ENCODE measurements at regions not wholly inside any gene's neighbourhood (a gene's known extent, or its start where the extent isn't known, plus 50 kb on each side); places are given as distances from the start of the nearest gene placed in this dataset.

GRCh38 chr13:65159803-65160202, 2070.3 kb downstream of the PCDH9 start (continued):
- TF ChIP-seq, protein P1, sequence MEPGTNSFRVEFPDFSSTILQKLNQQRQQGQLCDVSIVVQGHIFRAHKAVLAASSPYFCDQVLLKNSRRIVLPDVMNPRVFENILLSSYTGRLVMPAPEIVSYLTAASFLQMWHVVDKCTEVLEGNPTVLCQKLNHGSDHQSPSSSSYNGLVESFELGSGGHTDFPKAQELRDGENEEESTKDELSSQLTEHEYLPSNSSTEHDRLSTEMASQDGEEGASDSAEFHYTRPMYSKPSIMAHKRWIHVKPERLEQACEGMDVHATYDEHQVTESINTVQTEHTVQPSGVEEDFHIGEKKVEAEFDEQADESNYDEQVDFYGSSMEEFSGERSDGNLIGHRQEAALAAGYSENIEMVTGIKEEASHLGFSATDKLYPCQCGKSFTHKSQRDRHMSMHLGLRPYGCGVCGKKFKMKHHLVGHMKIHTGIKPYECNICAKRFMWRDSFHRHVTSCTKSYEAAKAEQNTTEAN (CRISPR knock-in tag; IDR thresholded peaks at IDR 0.05) = no peak
- no peak for TF ChIP-seq NFATC4 (CRISPR knock-in tag; IDR thresholded peaks at IDR 0.05)
- no peak for TF ChIP-seq E2F4 (CRISPR knock-in tag; IDR thresholded peaks at IDR 0.05; ENCODE audit: borderline replicate concordance, low read depth)
- TF ChIP-seq FOXP1 (CRISPR knock-in tag; IDR thresholded peaks at IDR 0.05; ENCODE audit: borderline replicate concordance) = no peak
- TF ChIP-seq E2F5 (CRISPR knock-in tag; IDR thresholded peaks at IDR 0.05) = no peak
- TF ChIP-seq RELA (CRISPR knock-in tag; IDR thresholded peaks at IDR 0.05; ENCODE audit: borderline replicate concordance) = no peak

DNA sequence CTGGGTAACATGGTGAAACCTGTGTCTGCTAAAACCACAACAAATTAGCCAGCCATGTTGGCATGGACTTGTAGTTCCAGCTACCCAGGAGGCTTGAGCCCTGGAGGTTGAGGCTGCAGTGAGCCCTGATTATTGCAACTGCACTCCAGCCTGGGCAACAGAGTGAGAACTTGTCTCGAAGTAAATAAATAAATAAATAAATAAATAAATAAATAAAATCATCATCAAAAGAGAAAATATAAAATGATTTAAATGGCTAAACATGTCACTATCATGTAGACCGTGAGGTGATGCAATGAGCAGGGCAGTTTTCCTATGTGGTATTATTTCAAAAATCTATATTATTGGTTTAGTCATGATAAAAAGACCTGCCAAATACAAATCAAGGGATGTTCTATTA, 2074.3 kb downstream of the PCDH9 start:
- TF ChIP-seq GRHL2 (CRISPR knock-in tag; IDR thresholded peaks at IDR 0.05; ENCODE audit: insufficient replicate concordance, severe bottlenecking) (no peak), ETV6 (CRISPR knock-in tag; IDR thresholded peaks at IDR 0.05) (no peak), NR2C2 (CRISPR knock-in tag; IDR thresholded peaks at IDR 0.05) (no peak), ATF6 (CRISPR knock-in tag; IDR thresholded peaks at IDR 0.05) (no peak), SMAD4 (CRISPR knock-in tag; IDR thresholded peaks at IDR 0.05) (no peak), RELA (CRISPR knock-in tag; IDR thresholded peaks at IDR 0.05; ENCODE audit: borderline replicate concordance) (no peak), CBFB (CRISPR knock-in tag; IDR thresholded peaks at IDR 0.05; ENCODE audit: low read depth) (no peak), FOXP1 (CRISPR knock-in tag; IDR thresholded peaks at IDR 0.05; ENCODE audit: borderline replicate concordance) (no peak), TEAD4 (CRISPR knock-in tag; IDR thresholded peaks at IDR 0.05) (no peak), ZNF219 (CRISPR knock-in tag; IDR thresholded peaks at IDR 0.05; ENCODE audit: borderline replicate concordance) (no peak), ZNF512 (CRISPR knock-in tag; IDR thresholded peaks at IDR 0.05; ENCODE audit: borderline replicate concordance) (no peak), FOXJ3 (CRISPR knock-in tag; IDR thresholded peaks at IDR 0.05; ENCODE audit: borderline replicate concordance) (no peak), AFF4 (CRISPR knock-in tag; IDR thresholded peaks at IDR 0.05; ENCODE audit: borderline replicate concordance) (no peak), ATF1 (CRISPR knock-in tag; IDR thresholded peaks at IDR 0.05) (no peak)
- TF ChIP-seq, protein P1 (CRISPR knock-in tag; IDR thresholded peaks at IDR 0.05) = no peak
- TF ChIP-seq, protein P2, sequence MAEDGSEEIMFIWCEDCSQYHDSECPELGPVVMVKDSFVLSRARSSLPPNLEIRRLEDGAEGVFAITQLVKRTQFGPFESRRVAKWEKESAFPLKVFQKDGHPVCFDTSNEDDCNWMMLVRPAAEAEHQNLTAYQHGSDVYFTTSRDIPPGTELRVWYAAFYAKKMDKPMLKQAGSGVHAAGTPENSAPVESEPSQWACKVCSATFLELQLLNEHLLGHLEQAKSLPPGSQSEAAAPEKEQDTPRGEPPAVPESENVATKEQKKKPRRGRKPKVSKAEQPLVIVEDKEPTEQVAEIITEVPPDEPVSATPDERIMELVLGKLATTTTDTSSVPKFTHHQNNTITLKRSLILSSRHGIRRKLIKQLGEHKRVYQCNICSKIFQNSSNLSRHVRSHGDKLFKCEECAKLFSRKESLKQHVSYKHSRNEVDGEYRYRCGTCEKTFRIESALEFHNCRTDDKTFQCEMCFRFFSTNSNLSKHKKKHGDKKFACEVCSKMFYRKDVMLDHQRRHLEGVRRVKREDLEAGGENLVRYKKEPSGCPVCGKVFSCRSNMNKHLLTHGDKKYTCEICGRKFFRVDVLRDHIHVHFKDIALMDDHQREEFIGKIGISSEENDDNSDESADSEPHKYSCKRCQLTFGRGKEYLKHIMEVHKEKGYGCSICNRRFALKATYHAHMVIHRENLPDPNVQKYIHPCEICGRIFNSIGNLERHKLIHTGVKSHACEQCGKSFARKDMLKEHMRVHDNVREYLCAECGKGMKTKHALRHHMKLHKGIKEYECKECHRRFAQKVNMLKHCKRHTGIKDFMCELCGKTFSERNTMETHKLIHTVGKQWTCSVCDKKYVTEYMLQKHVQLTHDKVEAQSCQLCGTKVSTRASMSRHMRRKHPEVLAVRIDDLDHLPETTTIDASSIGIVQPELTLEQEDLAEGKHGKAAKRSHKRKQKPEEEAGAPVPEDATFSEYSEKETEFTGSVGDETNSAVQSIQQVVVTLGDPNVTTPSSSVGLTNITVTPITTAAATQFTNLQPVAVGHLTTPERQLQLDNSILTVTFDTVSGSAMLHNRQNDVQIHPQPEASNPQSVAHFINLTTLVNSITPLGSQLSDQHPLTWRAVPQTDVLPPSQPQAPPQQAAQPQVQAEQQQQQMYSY (CRISPR knock-in tag; IDR thresholded peaks at IDR 0.05) = no peak
- no peak for DNase-seq (ENCODE audit: low spot score)
- ATAC-seq = no peak
- Mint-ChIP-seq H3K36me3 (no peaks in the 10 kb centered on the region), H3K27me3 (ENCODE audit: low read depth) (no peaks in the 10 kb centered on the region), H3K27ac (no peak overlapping the region), H3K9me3 (peaks cover 4% of the 10 kb centered on the region), H3K4me1 (peaks cover 13% of the 10 kb centered on the region), H3K4me3 (no peak overlapping the region)
- ChIA-PET POLR2A (no interaction called here), CTCF (no interaction called here)
